Transverse colon (tissue), 4 donors: ENCODE measurements at regions not wholly inside any gene's neighbourhood (a gene's known extent, or its start where the extent isn't known, plus 50 kb on each side); places are given as distances from the start of the nearest gene placed in this dataset.

Experiments used
- DNase-seq: peaks from one replicate; pipeline ENCODE4 v3.0.0-alpha.2; 2019
- H3K27ac ChIP-seq, 4 donors: fragments of 200-600 bp; sonication (generic); 2 replicates each; pipeline ENCODE4 v1.5.1; 2016 to 2018; ENCODE audit warnings: inconsistent platforms in 4 of 4
- H3K27me3 ChIP-seq: fragments of 200-600 bp; sonication (generic); 2 replicates; pipeline ENCODE4 v1.5.1; 2017; ENCODE audit warnings: inconsistent platforms
- H3K36me3 ChIP-seq, 4 donors: fragments of 200-600 bp; sonication (generic); 2 replicates each; pipeline ENCODE4 v1.5.1; 2017 to 2019; ENCODE audit warnings: inconsistent platforms in 4 of 4
- H3K4me1 ChIP-seq, 4 donors: fragments of 200-600 bp; sonication (generic); 2 replicates each; pipeline ENCODE4 v1.5.1; 2017 to 2020; ENCODE audit warnings: inconsistent platforms in 4 of 4
- H3K4me3 ChIP-seq, 4 donors: fragments of 200-600 bp; sonication (generic); 1 replicate in 1 of 4; 2 replicates in 3 of 4; pipeline versions ENCODE4 v1.5.1 to v1.6.1; 2017 to 2019; ENCODE audit warnings: inconsistent platforms in 4 of 4
- H3K9me3 ChIP-seq, 2 donors: fragments of 200-600 bp; sonication (generic); 2 replicates each; pipeline ENCODE4 v1.5.1; 2017 to 2019; ENCODE audit warnings: inconsistent platforms in 2 of 2
- CTCF ChIP-seq, 5 experiments: fragments of 200-600 bp in 3 of 5; fragments of 450-650 bp in 2 of 5; sonication (generic) in 3 of 5; IDR thresholded peaks; 1 replicate in 2 of 5; 2 replicates in 3 of 5; pipeline ENCODE4 v1.5.1; 2016 to 2017; ENCODE audit warnings: antibody characterized with exemption in 5 of 5, inconsistent platforms in 3 of 5, mild to moderate bottlenecking in 2 of 5, moderate library complexity in 1 of 5
- EP300 ChIP-seq: sonication (generic); formaldehyde crosslinking; IDR thresholded peaks from one replicate; pipeline ENCODE4 v1.6.1; 2017; ENCODE audit warnings: antibody characterized with exemption, low read depth
- POLR2A ChIP-seq: fragments of 450-650 bp; IDR thresholded peaks from one replicate; pipeline ENCODE4 v1.6.1; 2016; ENCODE audit warnings: antibody characterized with exemption, mild to moderate bottlenecking, moderate library complexity
- POLR2AphosphoS5 ChIP-seq, 3 donors: sonication (generic); formaldehyde crosslinking; IDR thresholded peaks; one replicate each; pipeline ENCODE4 v1.6.1; 2016; ENCODE audit warnings: antibody characterized with exemption in 3 of 3
- WGBS, 2 donors: methylation state at CpG; one replicate each; pipeline ENCODE4 v1.1.5; 2018; ENCODE audit warnings: low coverage in 1 of 2; 5-methylcytosine and 5-hydroxymethylcytosine counted together
- in situ Hi-C, 4 donors: fragments of 200-750 bp; cut with MboI; loops; one replicate each; pipeline versions ENCODE4 v1.15.0 to v1.15.1; 2017; ENCODE audit warnings: low sequenced_read_pairs in 3 of 4, low pct_ligation_motif_present in 1 of 4, low pct_unique_long_range_greater_than_20kb in 1 of 4
- intact Hi-C: fragments of 100-400 bp; cut with DNase I; formaldehyde crosslinking; loops from one replicate; pipeline ENCODE4 v1.15.1; 2023; ENCODE audit warnings: low total_unique reads

- 23 to 42% methylated on average over 5 to 11 of the region's 11 CpGs for WGBS, 2 donors
- Histone ChIP-seq H3K4me3 (no peak overlapping the region), H3K4me1 (no peaks in the 10 kb centered on the region), H3K27ac (no peak overlapping the region), H3K9me3 (no peaks in the 10 kb centered on the region), H3K36me3 (no peaks in the 10 kb centered on the region), H3K27me3 (peaks cover 56% of the 10 kb centered on the region)
- no peak for DNase-seq
- intact Hi-C loops (loop anchor here (5.0 kb wide), 1 partner anchor 587 kb away; no protein-coding TSS in a partner anchor), in situ Hi-C loops (loop anchor here (5.0 to 25.0 kb wide), 5 partner anchors 200 to 617 kb away; no protein-coding TSS in a partner anchor)
- TF ChIP-seq EP300 = no peak
Measured at GRCh38 chr6:795046-795685, 102.2 kb upstream of the EXOC2 start.

GRCh38 chr6:793261-793660, 100.3 kb upstream of the EXOC2 start:
- no peak overlapping the region for H3K27ac ChIP-seq
- TF ChIP-seq CTCF (IDR thresholded peaks at IDR 0.05) = no peak
- TF ChIP-seq POLR2A = no peak
- TF ChIP-seq POLR2AphosphoS5 (IDR thresholded peaks at IDR 0.05) = no peak
- TF ChIP-seq EP300 = no peak
- no peak overlapping the region for H3K4me3 ChIP-seq
- DNase-seq = no peak
- in situ Hi-C loops = loop anchor here in 3 of 4 donors (10.0 to 25.0 kb wide), 4 partner anchors 198 to 619 kb away; no protein-coding TSS in a partner anchor
- no peaks in the 10 kb centered on the region for H3K9me3 ChIP-seq
- no peaks in the 10 kb centered on the region for H3K36me3 ChIP-seq
- intact Hi-C loops = no loop called here
- WGBS, 2 donors = 72 to 78% methylated on average over 11 to 13 of the region's 13 CpGs
- H3K27me3 ChIP-seq = peaks cover 59% of the 10 kb centered on the region
- H3K4me1 ChIP-seq = no peaks in the 10 kb centered on the region

GRCh38 chr6:792662-793061, 99.7 kb upstream of the EXOC2 start:
- H3K27me3 ChIP-seq = peaks cover 59% of the 10 kb centered on the region
- in situ Hi-C loops = loop anchor here in 3 of 4 donors (10.0 to 25.0 kb wide), 4 partner anchors 198 to 620 kb away; no protein-coding TSS in a partner anchor
- H3K27ac ChIP-seq = no peak overlapping the region
- intact Hi-C loops = no loop called here
- H3K4me1 ChIP-seq = no peaks in the 10 kb centered on the region
- H3K9me3 ChIP-seq = no peaks in the 10 kb centered on the region
- H3K4me3 ChIP-seq = no peak overlapping the region
- H3K36me3 ChIP-seq = no peaks in the 10 kb centered on the region
- 66% methylated on average over 10 to 11 of the region's 11 CpGs for WGBS, 2 donors
- DNase-seq = no peak
- TF ChIP-seq POLR2A (no peak), POLR2AphosphoS5 (IDR thresholded peaks at IDR 0.05) (no peak), EP300 (no peak), CTCF (IDR thresholded peaks at IDR 0.05) (no peak)

- Histone ChIP-seq H3K4me3 (no peak overlapping the region), H3K27ac (no peak overlapping the region), H3K36me3 (no peaks in the 10 kb centered on the region), H3K27me3 (peaks cover 17% of the 10 kb centered on the region), H3K4me1 (no peaks in the 10 kb centered on the region), H3K9me3 (no peaks in the 10 kb centered on the region)
- TF ChIP-seq POLR2AphosphoS5 (IDR thresholded peaks at IDR 0.05) (no peak), EP300 (no peak), POLR2A (no peak)
- in situ Hi-C loops (loop anchor here in 2 of 4 donors (25.0 kb wide), 3 partner anchors 201 to 624 kb away; no protein-coding TSS in a partner anchor), intact Hi-C loops (loop anchor here (10.0 kb wide), 1 partner anchor 193 kb away; no protein-coding TSS in a partner anchor)
- no peak for DNase-seq
- 69 to 81% methylated on average over 5 to 8 of the region's 8 CpGs for WGBS, 2 donors
Measured at GRCh38 chr6:788058-788457, 95.1 kb upstream of the EXOC2 start.

- no peak for DNase-seq
- intact Hi-C loops (loop anchor here (10.0 kb wide), 1 partner anchor 192 kb away; no protein-coding TSS in a partner anchor), in situ Hi-C loops (loop anchor here in 2 of 4 donors (25.0 kb wide), 3 partner anchors 200 to 625 kb away; no protein-coding TSS in a partner anchor)
- WGBS, 2 donors = 70 to 71% methylated on average over 11 to 12 of the region's 12 CpGs
- Histone ChIP-seq H3K36me3 (no peaks in the 10 kb centered on the region), H3K9me3 (no peaks in the 10 kb centered on the region), H3K4me1 (no peaks in the 10 kb centered on the region), H3K4me3 (no peak overlapping the region), H3K27me3 (peaks cover 15% of the 10 kb centered on the region), H3K27ac (no peak overlapping the region)
- TF ChIP-seq POLR2AphosphoS5 (IDR thresholded peaks at IDR 0.05) (no peak), CTCF (IDR thresholded peaks at IDR 0.05) (peak; percentile 48 to 67 (median 59))
Measured at GRCh38 chr6:786946-787763, 94.2 kb upstream of the EXOC2 start.
